GM12873 (cell line): ENCODE measurements at regions not wholly inside any gene's neighbourhood (a gene's known extent, or its start where the extent isn't known, plus 50 kb on each side); places are given as distances from the start of the nearest gene placed in this dataset.

Experiments
- CTCF ChIP-seq: IDR thresholded peaks from 2 replicates; pipeline ENCODE4 v1.5.1; 2012; ENCODE audit warnings: low read depth, mild to moderate bottlenecking, moderate library complexity, low read length, control low read depth; ENCODE audit not compliant: insufficient read depth; ENCODE audit errors: missing control alignments

GRCh38 chr9:26319859-26320258 is 572.7 kb downstream of the CAAP1 start:
- TF ChIP-seq CTCF = no peak

- TF ChIP-seq CTCF = no peak
These were observed 579.5 kb downstream of the CAAP1 start for GRCh38 chr9:26313108-26313507.

GRCh38 chr9:26311463-26311995 is 581.1 kb downstream of the CAAP1 start:
- no peak for TF ChIP-seq CTCF

GRCh38 chr9:26310294-26310693 is 582.3 kb downstream of the CAAP1 start:
- no peak for TF ChIP-seq CTCF

GRCh38 chr9:26308328-26308727 is 584.3 kb downstream of the CAAP1 start:
- TF ChIP-seq CTCF = no peak

GRCh38 chr9:26301659-26302058 is 590.9 kb downstream of the CAAP1 start:
- TF ChIP-seq CTCF = no peak

GRCh38 chr9:26301046-26301445 is 591.6 kb downstream of the CAAP1 start:
- no peak for TF ChIP-seq CTCF
